ENCODE measurements at regions not wholly inside any gene's neighbourhood (a gene's known extent, or its start where the extent isn't known, plus 50 kb on each side); places are given as distances from the start of the nearest gene placed in this dataset.
"Not testable (repeated sequence)": the region's sequence is repeated elsewhere in the genome, so short reads cannot be mapped to it uniquely, and the experiment has no call there.

- POLR2A ChIA-PET; H3K27me3 Mint-ChIP-seq (ENCODE audit: low read depth); H3K9me3 Mint-ChIP-seq (ENCODE audit: insufficient read depth); H3K27ac Mint-ChIP-seq; ATAC-seq; H3K36me3 Mint-ChIP-seq (ENCODE audit: low read depth); H3K4me3 Mint-ChIP-seq; H3K4me1 Mint-ChIP-seq (ENCODE audit: low read depth); DNase-seq; CTCF ChIA-PET: not testable (repeated sequence)
Measured at GRCh38 chr4:141564961-141565360, 71.4 kb upstream of the IL15 start.

- CTCF ChIA-PET: no interaction called here
Measured at GRCh38 chr4:141565379-141566089, 70.8 kb upstream of the IL15 start.

GRCh38 chr4:141567326-141567915 is 69.0 kb upstream of the IL15 start:
- no peaks in the 10 kb centered on the region for H3K36me3 Mint-ChIP-seq (ENCODE audit: low read depth)
- H3K9me3 Mint-ChIP-seq (ENCODE audit: insufficient read depth): no peaks in the 10 kb centered on the region
- H3K4me3 Mint-ChIP-seq: no peak overlapping the region
- ATAC-seq (no peak), DNase-seq (no peak)
- ChIA-PET POLR2A (no interaction called here), CTCF (no interaction called here)
- H3K27ac Mint-ChIP-seq: no peak overlapping the region
- H3K4me1 Mint-ChIP-seq (ENCODE audit: low read depth): no peaks in the 10 kb centered on the region
- H3K27me3 Mint-ChIP-seq (ENCODE audit: low read depth): no peaks in the 10 kb centered on the region

More at GRCh38 chr4:141565379-141566089, 70.8 kb upstream of the IL15 start:
- POLR2A ChIA-PET: no interaction called here
- Mint-ChIP-seq H3K9me3 (ENCODE audit: insufficient read depth) (no peaks in the 10 kb centered on the region), H3K27ac (no peak overlapping the region), H3K36me3 (ENCODE audit: low read depth) (no peaks in the 10 kb centered on the region), H3K27me3 (ENCODE audit: low read depth) (no peaks in the 10 kb centered on the region), H3K4me1 (ENCODE audit: low read depth) (no peaks in the 10 kb centered on the region), H3K4me3 (no peak overlapping the region)
- no peak for DNase-seq
- no peak for ATAC-seq

GRCh38 chr4:141569141-141569540 is 67.2 kb upstream of the IL15 start:
- Mint-ChIP-seq H3K9me3 (ENCODE audit: insufficient read depth) (no peaks in the 10 kb centered on the region), H3K36me3 (ENCODE audit: low read depth) (no peaks in the 10 kb centered on the region), H3K27ac (no peak overlapping the region), H3K4me1 (ENCODE audit: low read depth) (no peaks in the 10 kb centered on the region), H3K27me3 (ENCODE audit: low read depth) (no peaks in the 10 kb centered on the region), H3K4me3 (no peak overlapping the region)
- ATAC-seq (no peak), DNase-seq (no peak)
- ChIA-PET POLR2A (no interaction called here), CTCF (no interaction called here)

- DNase-seq (no peak), ATAC-seq (no peak)
- no peaks in the 10 kb centered on the region for H3K27me3 Mint-ChIP-seq (ENCODE audit: low read depth)
- no peak overlapping the region for H3K4me3 Mint-ChIP-seq
- H3K36me3 Mint-ChIP-seq (ENCODE audit: low read depth): no peaks in the 10 kb centered on the region
- H3K4me1 Mint-ChIP-seq (ENCODE audit: low read depth): no peaks in the 10 kb centered on the region
- H3K9me3 Mint-ChIP-seq (ENCODE audit: insufficient read depth): no peaks in the 10 kb centered on the region
- POLR2A ChIA-PET: no interaction called here
- CTCF ChIA-PET: no interaction called here
- H3K27ac Mint-ChIP-seq: no peak overlapping the region
Measured at GRCh38 chr4:141570290-141570689, 66.1 kb upstream of the IL15 start.

GRCh38 chr4:141571362-141571761 is 65.0 kb upstream of the IL15 start:
- Mint-ChIP-seq H3K27me3 (ENCODE audit: low read depth) (no peaks in the 10 kb centered on the region), H3K4me3 (no peak overlapping the region), H3K4me1 (ENCODE audit: low read depth) (no peaks in the 10 kb centered on the region), H3K9me3 (ENCODE audit: insufficient read depth) (no peaks in the 10 kb centered on the region), H3K36me3 (ENCODE audit: low read depth) (no peaks in the 10 kb centered on the region), H3K27ac (no peak overlapping the region)
- POLR2A ChIA-PET: no interaction called here
- CTCF ChIA-PET: no interaction called here
- ATAC-seq (no peak), DNase-seq (no peak)

GRCh38 chr4:141571793-141572192 is 64.6 kb upstream of the IL15 start:
- H3K4me1 Mint-ChIP-seq (ENCODE audit: low read depth): no peaks in the 10 kb centered on the region

GRCh38 chr4:141573678-141574077 is 62.7 kb upstream of the IL15 start:
- DNase-seq (no peak), ATAC-seq (no peak)
- POLR2A ChIA-PET: no interaction called here
- Mint-ChIP-seq H3K27ac (no peak overlapping the region), H3K4me3 (no peak overlapping the region), H3K27me3 (ENCODE audit: low read depth) (no peaks in the 10 kb centered on the region), H3K36me3 (ENCODE audit: low read depth) (no peaks in the 10 kb centered on the region), H3K4me1 (ENCODE audit: low read depth) (no peaks in the 10 kb centered on the region), H3K9me3 (ENCODE audit: insufficient read depth) (no peaks in the 10 kb centered on the region)
- CTCF ChIA-PET: no interaction called here

More at GRCh38 chr4:141571793-141572192, 64.6 kb upstream of the IL15 start:
- Mint-ChIP-seq H3K4me3 (no peak overlapping the region), H3K9me3 (ENCODE audit: insufficient read depth) (no peaks in the 10 kb centered on the region), H3K27ac (no peak overlapping the region), H3K27me3 (ENCODE audit: low read depth) (no peaks in the 10 kb centered on the region), H3K36me3 (ENCODE audit: low read depth) (no peaks in the 10 kb centered on the region)
- DNase-seq (no peak), ATAC-seq (no peak)
- ChIA-PET POLR2A (no interaction called here), CTCF (no interaction called here)

GRCh38 chr4:141575884-141576283 is 60.5 kb upstream of the IL15 start:
- no peaks in the 10 kb centered on the region for H3K9me3 Mint-ChIP-seq (ENCODE audit: insufficient read depth)
- H3K4me1 Mint-ChIP-seq (ENCODE audit: low read depth): no peaks in the 10 kb centered on the region
- DNase-seq (no peak), ATAC-seq (no peak)
- CTCF ChIA-PET: no interaction called here
- POLR2A ChIA-PET: no interaction called here
- no peak overlapping the region for H3K27ac Mint-ChIP-seq
- H3K36me3 Mint-ChIP-seq (ENCODE audit: low read depth): no peaks in the 10 kb centered on the region
- no peaks in the 10 kb centered on the region for H3K27me3 Mint-ChIP-seq (ENCODE audit: low read depth)
- H3K4me3 Mint-ChIP-seq: no peak overlapping the region

GRCh38 chr4:141576585-141577110 is 59.7 kb upstream of the IL15 start:
- no peaks in the 10 kb centered on the region for H3K27me3 Mint-ChIP-seq (ENCODE audit: low read depth)
- no peaks in the 10 kb centered on the region for H3K4me1 Mint-ChIP-seq (ENCODE audit: low read depth)
- CTCF ChIA-PET: no interaction called here

GRCh38 chr4:141578451-141578850 is 57.9 kb upstream of the IL15 start:
- no peak for ATAC-seq
- POLR2A ChIA-PET: no interaction called here

More at GRCh38 chr4:141576585-141577110, 59.7 kb upstream of the IL15 start:
- Mint-ChIP-seq H3K4me3 (no peak overlapping the region), H3K27ac (no peak overlapping the region), H3K9me3 (ENCODE audit: insufficient read depth) (no peaks in the 10 kb centered on the region), H3K36me3 (ENCODE audit: low read depth) (no peaks in the 10 kb centered on the region)
- DNase-seq: no peak
- no peak for ATAC-seq
- POLR2A ChIA-PET: no interaction called here

GRCh38 chr4:141580523-141580922 is 55.9 kb upstream of the IL15 start:
- ChIA-PET POLR2A (no interaction called here), CTCF (no interaction called here)
- Mint-ChIP-seq H3K4me3 (no peak overlapping the region), H3K9me3 (ENCODE audit: insufficient read depth) (no peaks in the 10 kb centered on the region), H3K27ac (no peak overlapping the region), H3K36me3 (ENCODE audit: low read depth) (no peaks in the 10 kb centered on the region), H3K27me3 (ENCODE audit: low read depth) (no peaks in the 10 kb centered on the region), H3K4me1 (ENCODE audit: low read depth) (no peaks in the 10 kb centered on the region)
- DNase-seq (no peak), ATAC-seq (no peak)

More at GRCh38 chr4:141578451-141578850, 57.9 kb upstream of the IL15 start:
- H3K4me3 Mint-ChIP-seq: no peak overlapping the region
- CTCF ChIA-PET: no interaction called here
- H3K27me3 Mint-ChIP-seq (ENCODE audit: low read depth): no peaks in the 10 kb centered on the region
- H3K4me1 Mint-ChIP-seq (ENCODE audit: low read depth): no peaks in the 10 kb centered on the region
- H3K27ac Mint-ChIP-seq: no peak overlapping the region
- no peaks in the 10 kb centered on the region for H3K36me3 Mint-ChIP-seq (ENCODE audit: low read depth)
- no peaks in the 10 kb centered on the region for H3K9me3 Mint-ChIP-seq (ENCODE audit: insufficient read depth)
- no peak for DNase-seq

All from activated CD8-positive, alpha-beta T cell treated with anti-CD3 and anti-CD28 coated beads, Interleukin-2, amount 10 ng/mL, durations not matched to agents 7 days and 5 days (primary cell).